GM12878 (cell line): ENCODE measurements at regions not wholly inside any gene's neighbourhood (a gene's known extent, or its start where the extent isn't known, plus 50 kb on each side); places are given as distances from the start of the nearest gene placed in this dataset.

ENCODE experiments used
- ATAC-seq: fragments of 200-7000 bp; cut with Tn5 transposase; 3 replicates; pipeline ENCODE4 v1.9.1; 2020; ENCODE audit warnings: mild to moderate bottlenecking, moderate library complexity
- BruUV-seq: library from RNA; stranded (reverse); fragments of 400-500 nt; replicated peaks from 2 replicates; lab custom pipeline; 2021; lab: Mats Ljungman, UMichigan
- CTCF ChIA-PET: fragments of 300-600 bp; sonication (Branson Sonifier 250); formaldehyde crosslinking; extraction: SDS; loops from one replicate; lab custom pipeline; 2021; ENCODE audit warnings: inconsistent platforms; lab: Yijun Ruan, JAX
- POLR2A ChIA-PET: fragments of 350-600 bp; formaldehyde crosslinking; extraction: SDS; loops from one replicate; lab custom pipeline; 2021; ENCODE audit warnings: inconsistent platforms; lab: Charles Lee
- RAD21 ChIA-PET: fragments of 300-600 bp; sonication (Branson Sonifier 250); formaldehyde crosslinking; loops from one replicate; lab custom pipeline; 2023; ENCODE audit warnings: antibody characterized with exemption; ENCODE audit not compliant: unreplicated experiment; lab: Charles Lee
- SMC1A ChIA-PET: fragments of 300-600 bp; sonication (Branson Sonifier 250); formaldehyde crosslinking; loops from one replicate; lab custom pipeline; 2023; ENCODE audit not compliant: unreplicated experiment, uncharacterized antibody; lab: Charles Lee
- DNase-seq: peaks from one replicate; pipeline ENCODE4 v3.0.0-alpha.2; 2011; ENCODE audit warnings: low read depth, low spot score
- FAIRE-seq: peaks from 3 replicates; lab custom pipeline; 2011; peaks lifted over from hg19 to GRCh38; lab: Jason Lieb, UNC
- H2AFZ ChIP-seq: 2 replicates; pipeline ENCODE4 v1.6.0; 2011; ENCODE audit warnings: low read depth, low read length, control low read depth; ENCODE audit not compliant: control insufficient read depth
- H3K27ac ChIP-seq: 2 replicates; pipeline ENCODE4 v1.5.1; 2011; ENCODE audit warnings: control low read depth; ENCODE audit not compliant: control insufficient read depth, insufficient read depth
- H3K27me3 ChIP-seq, 2 experiments: replicated peaks in 1 of 2; 2 replicates each; pipeline versions ENCODE4 v1.6.0 to v1.6.1; 2011; ENCODE audit warnings: low read length in 1 of 2; ENCODE audit not compliant: control insufficient read depth in 2 of 2, insufficient read depth in 2 of 2
- H3K36me3 ChIP-seq, 2 experiments: 2 replicates each; pipeline ENCODE4 v1.5.1; 2011; ENCODE audit warnings: low read length in 1 of 2; ENCODE audit not compliant: control insufficient read depth in 2 of 2, insufficient read depth in 2 of 2
- H3K4me1 ChIP-seq: 2 replicates; pipeline ENCODE4 v1.6.1; 2011; ENCODE audit warnings: mild to moderate bottlenecking, low read length, moderate library complexity, mixed read lengths; ENCODE audit not compliant: control insufficient read depth, insufficient read depth
- H3K4me2 ChIP-seq: 2 replicates; pipeline ENCODE4 v1.6.0; 2011; ENCODE audit warnings: control low read depth; ENCODE audit not compliant: control insufficient read depth, insufficient read depth
- H3K4me3 ChIP-seq: fragments of 200-600 bp; sonication (generic); 2 replicates; pipeline ENCODE4 v1.5.1; 2016
- H3K79me2 ChIP-seq: 2 replicates; pipeline ENCODE4 v1.6.0; 2011; ENCODE audit warnings: low read length; ENCODE audit not compliant: control insufficient read depth, insufficient read depth
- H3K9ac ChIP-seq: 2 replicates; pipeline ENCODE4 v1.8.0; 2011; ENCODE audit warnings: low read length, control low read depth, mixed read lengths; ENCODE audit not compliant: control insufficient read depth, insufficient read depth
- H3K9me3 ChIP-seq: replicated peaks from 3 replicates; pipeline ENCODE4 v1.5.1; 2011; ENCODE audit warnings: mild to moderate bottlenecking, low read length; ENCODE audit not compliant: control insufficient read depth, insufficient read depth
- H4K20me1 ChIP-seq: 2 replicates; pipeline ENCODE4 v1.6.0; 2011; ENCODE audit not compliant: control insufficient read depth, insufficient read depth
- BRCA1 ChIP-seq: IDR thresholded peaks from 2 replicates; pipeline ENCODE4 v1.6.1; 2011; ENCODE audit warnings: low read depth, low read length, improper control_type of control experiment
- CHD4 ChIP-seq: fragments of 200-600 bp; sonication (generic); IDR thresholded peaks from 2 replicates; pipeline ENCODE4 v1.6.1; 2016; ENCODE audit warnings: mild to moderate bottlenecking
- E2F8 ChIP-seq: fragments of 450-650 bp; IDR thresholded peaks from 2 replicates; pipeline ENCODE4 v1.6.1; 2018; ENCODE audit warnings: mild to moderate bottlenecking, low read depth, moderate library complexity; ENCODE audit not compliant: partially characterized antibody
- FOS ChIP-seq: IDR thresholded peaks from 3 replicates; pipeline ENCODE4 v1.6.1; 2011; ENCODE audit warnings: borderline replicate concordance; ENCODE audit not compliant: insufficient read length; ENCODE audit errors: extremely low read depth
- FOXK2 ChIP-seq: fragments of 450-650 bp; IDR thresholded peaks from 2 replicates; pipeline ENCODE4 v1.6.1; 2017; ENCODE audit warnings: mild to moderate bottlenecking, moderate library complexity
- MEF2A ChIP-seq: IDR thresholded peaks from 2 replicates; pipeline ENCODE4 v1.6.1; 2011; ENCODE audit warnings: low read depth, mild to moderate bottlenecking, low read length, moderate library complexity; ENCODE audit not compliant: insufficient read depth
- MYC ChIP-seq: IDR thresholded peaks from 2 replicates; pipeline ENCODE4 v1.6.1; 2011; ENCODE audit warnings: mild to moderate bottlenecking, low read length, moderate library complexity, inconsistent platforms; ENCODE audit not compliant: insufficient read depth, insufficient replicate concordance, insufficient read length, severe bottlenecking
- NR2F1 ChIP-seq: fragments of 450-650 bp; conservative IDR thresholded peaks from 2 replicates; pipeline ENCODE4 v1.6.1; 2017; ENCODE audit warnings: mild to moderate bottlenecking
- NRF1 ChIP-seq: conservative IDR thresholded peaks from 2 replicates; pipeline ENCODE4 v1.6.1; 2011; ENCODE audit warnings: mild to moderate bottlenecking, low read depth, low read length, improper control_type of control experiment
- RAD51 ChIP-seq: fragments of 450-650 bp; IDR thresholded peaks from 2 replicates; pipeline ENCODE4 v1.6.1; 2016; ENCODE audit warnings: moderate library complexity, mild to moderate bottlenecking, inconsistent platforms
- RELA ChIP-seq: fragments of 450-650 bp; IDR thresholded peaks from 2 replicates; pipeline ENCODE4 v1.8.0; 2014; ENCODE audit warnings: borderline replicate concordance; ENCODE audit not compliant: partially characterized antibody
- RUNX3 ChIP-seq: IDR thresholded peaks from 2 replicates; pipeline ENCODE4 v1.6.1; 2012; ENCODE audit warnings: low read length, inconsistent platforms
- SMAD1 ChIP-seq: fragments of 450-650 bp; IDR thresholded peaks from 2 replicates; pipeline ENCODE4 v1.6.1; 2018; ENCODE audit warnings: mild to moderate bottlenecking, low read depth; ENCODE audit not compliant: partially characterized antibody
- SMARCA5 ChIP-seq: fragments of 450-650 bp; IDR thresholded peaks from 2 replicates; pipeline ENCODE4 v1.6.1; 2017; ENCODE audit warnings: mild to moderate bottlenecking
- SRF ChIP-seq, 2 experiments: IDR thresholded peaks; 2 replicates each; pipeline ENCODE4 v1.6.1; 2011; ENCODE audit warnings: low read depth in 2 of 2, low read length in 2 of 2, mild to moderate bottlenecking in 1 of 2, moderate library complexity in 1 of 2
- TCF3 ChIP-seq: IDR thresholded peaks from 2 replicates; pipeline ENCODE4 v1.6.1; 2012; ENCODE audit warnings: low read depth, mild to moderate bottlenecking, low read length, borderline replicate concordance; ENCODE audit not compliant: insufficient read depth
- TCF7 ChIP-seq: IDR thresholded peaks from 2 replicates; pipeline ENCODE4 v1.6.1; 2014; ENCODE audit warnings: antibody characterized with exemption, borderline replicate concordance
- YY1 ChIP-seq: IDR thresholded peaks from 2 replicates; pipeline ENCODE4 v1.6.1; 2011; ENCODE audit warnings: low read depth, mild to moderate bottlenecking, low read length
- WGBS: methylation state at CpG from one replicate; pipeline ENCODE4 v1.1.6; 2016; ENCODE audit warnings: low lambda C conversion rate; ENCODE audit not compliant: insufficient replicate concordance, insufficient coverage; ENCODE audit errors: missing lambda C conversion rate; 5-methylcytosine and 5-hydroxymethylcytosine counted together
- in situ Hi-C: fragments of 300-500 bp; cut with MboI; formaldehyde crosslinking; loops from 9 replicates; pipeline ENCODE4 v1.14.3; 2018; ENCODE audit warnings: mixed read lengths
- intact Hi-C: fragments of 100-400 bp; cut with micrococcal nuclease; formaldehyde crosslinking; loops from one replicate; pipeline ENCODE4 v1.14.2; 2022; ENCODE audit not compliant: unreplicated experiment

GRCh38 chr17:77291591-77292386, 151.0 kb downstream of the SEC14L1 start:
- H3K36me3 ChIP-seq: peaks cover 0 to 2% of the 10 kb centered on the region in 2 experiments; a peak in 2 of 4 replicates
- no peak overlapping the region for H3K9ac ChIP-seq
- POLR2A ChIA-PET: no interaction called here
- no peak overlapping the region for H3K4me2 ChIP-seq
- 86% methylated on average over 18 of the region's 18 CpGs for WGBS
- CTCF ChIA-PET: no interaction called here
- H3K27me3 ChIP-seq: no peaks in the 10 kb centered on the region
- in situ Hi-C loops: no loop called here
- H3K79me2 ChIP-seq: no peaks in the 10 kb centered on the region
- no TSS peak for BruUV-seq
- no peak for ATAC-seq
- RAD21 ChIA-PET: no interaction called here
- TF ChIP-seq SRF (IDR thresholded peaks at IDR 0.05; ENCODE audit: low read depth in 2 of 2, low read length in 2 of 2) (no peak), MEF2A (no peak), FOS (no peak), NR2F1 (no peak), RUNX3 (no peak), RELA (no peak), CHD4 (no peak)
- TF ChIP-seq, all 136 proteins: peak for 0
- SMC1A ChIA-PET: no interaction called here
- no peak overlapping the region for H2AFZ ChIP-seq
- no peaks in the 10 kb centered on the region for H3K9me3 ChIP-seq
- no peak overlapping the region for H3K27ac ChIP-seq
- no peak overlapping the region for H3K4me3 ChIP-seq
- DNase-seq (no peak), FAIRE-seq (no peak)
- H3K4me1 ChIP-seq: no peaks in the 10 kb centered on the region
- intact Hi-C loops: no loop called here
- no peaks in the 10 kb centered on the region for H4K20me1 ChIP-seq

- Histone ChIP-seq H3K9ac (no peak overlapping the region), H3K27me3 (no peaks in the 10 kb centered on the region), H3K27ac (no peak overlapping the region), H4K20me1 (peaks cover 4% of the 10 kb centered on the region), H3K79me2 (no peaks in the 10 kb centered on the region), H3K4me1 (no peaks in the 10 kb centered on the region), H2AFZ (no peak overlapping the region), H3K4me2 (no peak overlapping the region), H3K4me3 (no peak overlapping the region), H3K36me3 (peaks cover 0 to 2% of the 10 kb centered on the region in 2 experiments; a peak in 2 of 4 replicates), H3K9me3 (no peaks in the 10 kb centered on the region)
- intact Hi-C loops: no loop called here
- ATAC-seq: no peak
- in situ Hi-C loops: no loop called here
- RAD21 ChIA-PET: no interaction called here
- BruUV-seq: no TSS peak
- 75% methylated on average over 20 of the region's 20 CpGs for WGBS
- no peak for DNase-seq
- SMC1A ChIA-PET: no interaction called here
- POLR2A ChIA-PET: no interaction called here
- CTCF ChIA-PET: no interaction called here
- TF ChIP-seq SMARCA5 (no peak), NRF1 (no peak), MYC (no peak), TCF3 (no peak), YY1 (no peak), TCF7 (no peak), FOXK2 (no peak), BRCA1 (no peak), SMAD1 (no peak), RAD51 (no peak), E2F8 (no peak)
- no peak for FAIRE-seq
Observed at GRCh38 chr17:77294761-77295160, 154.0 kb downstream of the SEC14L1 start.
